K562 (cell line): ENCODE measurements at regions not wholly inside any gene's neighbourhood (a gene's known extent, or its start where the extent isn't known, plus 50 kb on each side); places are given as distances from the start of the nearest gene placed in this dataset.

Source experiments
- ATAC-seq: fragments of 200-7000 bp; cut with Tn5 transposase; 3 replicates; pipeline ENCODE4 v1.9.1; 2020; ENCODE audit warnings: moderate library complexity
- BruUV-seq: library from RNA; stranded (reverse); fragments of 400-500 nt; replicated peaks from 2 replicates; lab custom pipeline; 2021; lab: Mats Ljungman, UMichigan
- CTCF ChIA-PET: fragments of 300-600 bp; formaldehyde crosslinking; extraction: SDS; loops from one replicate; lab custom pipeline; 2021; ENCODE audit warnings: low intra/inter-chr PET ratio; lab: Yijun Ruan, JAX
- POLR2A ChIA-PET: fragments of 300-600, 350-650 bp; sonication (Branson Sonifier 250); formaldehyde crosslinking; extraction: SDS; loops from one replicate; lab custom pipeline; 2021; ENCODE audit warnings: antibody characterized with exemption, inconsistent platforms; lab: Yijun Ruan, JAX
- DNase-seq, 4 experiments: peaks; one replicate each; pipeline versions ENCODE4 v3.0.0 to v3.0.0-alpha.2; 2011 to 2018; ENCODE audit warnings: low spot score in 3 of 4, mixed read lengths in 3 of 4; ENCODE audit errors: extremely low read depth in 1 of 4
- FAIRE-seq: peaks from 2 replicates; lab custom pipeline; 2011; peaks lifted over from hg19 to GRCh38; lab: Jason Lieb, UNC
- H2AFZ ChIP-seq: 2 replicates; pipeline ENCODE4 v1.6.0; 2011; ENCODE audit warnings: low read depth, low read length, control low read depth, inconsistent platforms
- H3K27ac ChIP-seq: fragments of 200-600 bp; 3 replicates; pipeline ENCODE4 v1.8.0; 2011; ENCODE audit warnings: low read depth, mild to moderate bottlenecking, control low read depth, inconsistent platforms, low read length, moderate library complexity, mixed read lengths; ENCODE audit errors: extremely low read depth
- H3K27me3 ChIP-seq, 2 experiments: fragments of 300-600 bp in 1 of 2; 2 replicates in 1 of 2; 3 replicates in 1 of 2; pipeline versions ENCODE4 v1.6.0 to v1.8.0; 2011; ENCODE audit warnings: inconsistent platforms in 2 of 2, low read length in 2 of 2, mild to moderate bottlenecking in 1 of 2, mixed read lengths in 1 of 2, moderate library complexity in 1 of 2; ENCODE audit not compliant: control insufficient read depth in 2 of 2, insufficient read depth in 2 of 2
- H3K36me3 ChIP-seq: fragments of 300-600 bp; 3 replicates; pipeline ENCODE4 v1.8.0; 2011; ENCODE audit warnings: mild to moderate bottlenecking, low read length, inconsistent platforms; ENCODE audit not compliant: control insufficient read depth, insufficient read depth
- H3K4me1 ChIP-seq, 2 experiments: fragments of 200-600 bp in 1 of 2; replicated peaks in 1 of 2; 2 replicates in 1 of 2; 3 replicates in 1 of 2; pipeline versions ENCODE4 v1.5.1 to v1.8.0; 2011; ENCODE audit warnings: inconsistent platforms in 2 of 2, low read length in 2 of 2, mild to moderate bottlenecking in 1 of 2, mixed read lengths in 1 of 2, moderate library complexity in 1 of 2; ENCODE audit not compliant: control insufficient read depth in 2 of 2, insufficient read depth in 2 of 2
- H3K4me2 ChIP-seq: 2 replicates; pipeline ENCODE4 v1.6.1; 2011; ENCODE audit warnings: low read length, control low read depth, inconsistent platforms, mixed read lengths; ENCODE audit not compliant: insufficient read depth
- H3K4me3 ChIP-seq: fragments of 200-600 bp; sonication (generic), shearing (Covaris generic); 2 replicates; pipeline ENCODE4 v1.5.1; 2016; ENCODE audit warnings: control low read depth, inconsistent platforms
- H3K79me2 ChIP-seq: fragments of 200-600 bp; 3 replicates; pipeline ENCODE4 v1.8.0; 2011; ENCODE audit warnings: low read length, inconsistent platforms; ENCODE audit not compliant: control insufficient read depth, insufficient read depth
- H3K9ac ChIP-seq, 2 experiments: 2 replicates each; pipeline versions ENCODE4 v1.6.0 to v1.6.1; 2011; ENCODE audit warnings: low read depth in 2 of 2, low read length in 2 of 2, control low read depth in 1 of 2, inconsistent platforms in 1 of 2, mild to moderate bottlenecking in 1 of 2, mixed read lengths in 1 of 2; ENCODE audit not compliant: insufficient read depth in 1 of 2
- H3K9me1 ChIP-seq: one replicate; pipeline ENCODE4 v1.6.0; 2011; ENCODE audit warnings: inconsistent platforms, mild to moderate bottlenecking, low read length, moderate library complexity; ENCODE audit not compliant: control insufficient read depth, insufficient read depth
- H3K9me3 ChIP-seq: replicated peaks from 2 replicates; pipeline ENCODE4 v1.5.1; 2011; ENCODE audit warnings: low read depth, low read length, inconsistent platforms; ENCODE audit not compliant: control insufficient read depth, insufficient read depth
- H4K20me1 ChIP-seq: replicated peaks from 2 replicates; pipeline ENCODE4 v1.6.1; 2011; ENCODE audit warnings: low read length, inconsistent platforms, mixed read lengths; ENCODE audit not compliant: control insufficient read depth, insufficient read depth
- CREBBP ChIP-seq: IDR thresholded peaks from one replicate; pipeline ENCODE4 v1.6.1; 2012; ENCODE audit warnings: low read depth, mild to moderate bottlenecking, control low read depth, inconsistent platforms, low read length
- ESRRB ChIP-seq: fragments of 250-450 bp; sonication (Bioruptor Pico); IDR thresholded peaks from 2 replicates; pipeline ENCODE4 v1.5.0; 2020; ENCODE audit warnings: mild to moderate bottlenecking, moderate library complexity, borderline replicate concordance
- NCOR1 ChIP-seq: fragments of 450-650 bp; IDR thresholded peaks from 2 replicates; pipeline ENCODE4 v1.6.1; 2016; ENCODE audit warnings: mild to moderate bottlenecking, moderate library complexity
- SMAD1 ChIP-seq: fragments of 150-350 bp; IDR thresholded peaks from 2 replicates; pipeline ENCODE4 v1.6.1; 2014; ENCODE audit warnings: low read length, low read depth; ENCODE audit not compliant: partially characterized antibody
- SMARCA4 ChIP-seq: fragments of 450-650 bp; IDR thresholded peaks from 2 replicates; pipeline ENCODE4 v1.6.1; 2016
- U2AF1 ChIP-seq: fragments of 200-400 bp; formaldehyde crosslinking; optimal IDR thresholded peaks from 2 replicates; pipeline ENCODE3; 2017; ENCODE audit warnings: mild to moderate bottlenecking, low read depth, low read length, moderate library complexity
- whole genome bisulfite sequencing: fragments of 100-300 bp; shearing (Covaris generic); methylation state at CpG from one replicate; pipeline ENCODE4 v1.1.6; 2016; ENCODE audit warnings: low coverage, mixed read lengths; ENCODE audit not compliant: insufficient coverage; ENCODE audit errors: missing lambda C conversion rate; 5-methylcytosine and 5-hydroxymethylcytosine counted together
- in situ Hi-C: fragments of 300-500 bp; cut with MboI; formaldehyde crosslinking; loops from 4 replicates; pipeline ENCODE4 v1.15.0; 2018; ENCODE audit warnings: inconsistent platforms, mixed read lengths
- intact Hi-C: fragments of 100-400 bp; cut with micrococcal nuclease; formaldehyde crosslinking; loops from 2 replicates; pipeline ENCODE4 v1.14.2; 2022
- TF ChIP-seq, protein P1 (sequence below), 2 experiments: IDR thresholded peaks in 1 of 2; conservative IDR thresholded peaks in 1 of 2; 2 replicates each; pipeline ENCODE4 v1.6.1; 2016; ENCODE audit warnings: low read depth in 2 of 2, mild to moderate bottlenecking in 1 of 2, missing compliant biosample characterization in 1 of 2, missing genetic modification characterization in 1 of 2, moderate library complexity in 1 of 2

DNA sequence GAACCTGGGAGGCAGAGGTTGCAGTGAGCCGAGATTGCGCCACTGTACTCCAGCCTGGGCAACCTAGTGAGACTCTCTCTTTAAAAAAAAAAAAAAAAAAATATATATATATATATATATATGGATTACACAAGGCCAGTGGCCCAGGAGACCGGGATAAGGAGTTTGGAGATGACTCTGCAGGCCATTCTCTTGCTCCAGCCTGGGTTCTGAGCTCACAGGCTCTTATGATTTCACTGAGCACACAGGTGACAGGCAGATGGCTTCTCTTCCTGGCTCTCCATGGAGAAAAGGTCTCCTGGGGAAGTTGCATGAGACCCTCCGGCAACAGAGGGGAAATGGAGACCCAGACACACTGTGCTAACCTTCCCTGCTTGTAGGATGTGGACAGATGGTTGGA lies 98.7 kb upstream of the VASH1 start:
- Histone ChIP-seq H3K9me1 (no peaks in the 10 kb centered on the region), H3K9ac (no peak overlapping the region), H3K27ac (no peak overlapping the region), H3K4me2 (no peak overlapping the region), H3K79me2 (no peaks in the 10 kb centered on the region), H3K4me1 (no peaks in the 10 kb centered on the region; a peak in 1 of 5 replicates), H3K9me3 (no peaks in the 10 kb centered on the region), H4K20me1 (no peaks in the 10 kb centered on the region), H3K27me3 (no peaks in the 10 kb centered on the region; a peak in 2 of 5 replicates), H2AFZ (no peak overlapping the region), H3K36me3 (no peaks in the 10 kb centered on the region), H3K4me3 (no peak overlapping the region)
- in situ Hi-C loops (no loop called here), intact Hi-C loops (no loop called here)
- FAIRE-seq (no peak), ATAC-seq (no peak), DNase-seq (no peak)
- 0% methylated on average over 3 of the region's 4 CpGs for WGBS
- no peak for TF ChIP-seq U2AF1
- no peak for TF ChIP-seq SMARCA4
- TF ChIP-seq NCOR1 = no peak
- no peak for TF ChIP-seq ESRRB (CRISPR knock-in tag)
- TF ChIP-seq, protein P1, sequence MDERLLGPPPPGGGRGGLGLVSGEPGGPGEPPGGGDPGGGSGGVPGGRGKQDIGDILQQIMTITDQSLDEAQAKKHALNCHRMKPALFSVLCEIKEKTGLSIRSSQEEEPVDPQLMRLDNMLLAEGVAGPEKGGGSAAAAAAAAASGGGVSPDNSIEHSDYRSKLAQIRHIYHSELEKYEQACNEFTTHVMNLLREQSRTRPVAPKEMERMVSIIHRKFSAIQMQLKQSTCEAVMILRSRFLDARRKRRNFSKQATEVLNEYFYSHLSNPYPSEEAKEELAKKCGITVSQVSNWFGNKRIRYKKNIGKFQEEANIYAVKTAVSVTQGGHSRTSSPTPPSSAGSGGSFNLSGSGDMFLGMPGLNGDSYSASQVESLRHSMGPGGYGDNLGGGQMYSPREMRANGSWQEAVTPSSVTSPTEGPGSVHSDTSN (CRISPR knock-in tag; IDR thresholded peaks at IDR 0.05; ENCODE audit: low read depth) = no peak
- TF ChIP-seq, protein P1 (tag; conservative IDR thresholded peaks at IDR 0.05; ENCODE audit: low read depth) = no peak
- TF ChIP-seq CREBBP = no peak
- TF ChIP-seq SMAD1 = no peak
- BruUV-seq = no TSS peak
- ChIA-PET CTCF (no interaction called here), POLR2A (no interaction called here)
